IMR-90 (cell line): ENCODE measurements at regions not wholly inside any gene's neighbourhood (a gene's known extent, or its start where the extent isn't known, plus 50 kb on each side); places are given as distances from the start of the nearest gene placed in this dataset.
"Not testable (repeated sequence)": the region's sequence is repeated elsewhere in the genome, so short reads cannot be mapped to it uniquely, and the experiment has no call there.

Experiments
- ATAC-seq: fragments of 200-7000 bp; cut with Tn5 transposase; 2 replicates; pipeline ENCODE4 v1.9.1; 2020; ENCODE audit warnings: low read depth, mild to moderate bottlenecking, moderate library complexity
- BruUV-seq: library from RNA; stranded (reverse); fragments of 400-500 nt; replicated peaks from 2 replicates; lab custom pipeline; 2021; lab: Mats Ljungman, UMichigan
- CTCF ChIA-PET: fragments of 300-600 bp; formaldehyde crosslinking; extraction: SDS; loops from one replicate; lab custom pipeline; 2021; ENCODE audit warnings: antibody characterized with exemption; lab: Yijun Ruan, JAX
- POLR2A ChIA-PET: fragments of 300-600 bp; sonication (Branson Sonifier 250); formaldehyde crosslinking; loops from one replicate; lab custom pipeline; 2022; ENCODE audit warnings: antibody characterized with exemption; ENCODE audit not compliant: unreplicated experiment; lab: Charles Lee
- DNase-seq: peaks from one replicate; pipeline ENCODE4 v3.0.0; 2013
- H2AFZ ChIP-seq: replicated peaks from 2 replicates; pipeline ENCODE3; 2013; ENCODE audit warnings: low read length, mild to moderate bottlenecking; ENCODE audit not compliant: poor library complexity
- H2AK5ac ChIP-seq: 2 replicates; pipeline ENCODE4 v1.6.1; 2013; ENCODE audit warnings: low read depth, low read length, inconsistent platforms
- H2AK9ac ChIP-seq: replicated peaks from 2 replicates; pipeline ENCODE3; 2013; ENCODE audit warnings: mild to moderate bottlenecking, low read depth, low read length, moderate library complexity; ENCODE audit not compliant: poor library complexity
- H2BK120ac ChIP-seq: 2 replicates; pipeline ENCODE4 v1.6.1; 2013; ENCODE audit warnings: low read depth, low read length, inconsistent platforms
- H2BK15ac ChIP-seq: 3 replicates; pipeline ENCODE4 v1.6.1; 2013; ENCODE audit warnings: low read depth, low read length, inconsistent platforms
- H2BK20ac ChIP-seq: 2 replicates; pipeline ENCODE4 v1.6.1; 2013; ENCODE audit warnings: low read depth, mild to moderate bottlenecking, inconsistent platforms, low read length, moderate library complexity
- H2BK5ac ChIP-seq: 2 replicates; pipeline ENCODE4 v1.6.1; 2013; ENCODE audit warnings: mild to moderate bottlenecking, low read depth, low read length, inconsistent platforms; ENCODE audit not compliant: poor library complexity, severe bottlenecking
- H3K14ac ChIP-seq: replicated peaks from 2 replicates; pipeline ENCODE4 v1.6.1; 2013; ENCODE audit warnings: low read depth, low read length, inconsistent platforms
- H3K18ac ChIP-seq: 2 replicates; pipeline ENCODE4 v1.6.1; 2013; ENCODE audit warnings: low read depth, low read length, control low read depth
- H3K23ac ChIP-seq: 2 replicates; pipeline ENCODE4 v1.6.1; 2013; ENCODE audit warnings: low read depth, low read length, inconsistent platforms
- H3K27ac ChIP-seq: 2 replicates; pipeline ENCODE4 v1.5.1; 2013; ENCODE audit warnings: mild to moderate bottlenecking, control low read depth, low read length; ENCODE audit not compliant: insufficient read depth
- H3K27me3 ChIP-seq: 2 replicates; pipeline ENCODE4 v1.6.1; 2013; ENCODE audit warnings: low read length; ENCODE audit not compliant: control insufficient read depth, insufficient read depth
- H3K36me3 ChIP-seq: 2 replicates; pipeline ENCODE4 v1.6.1; 2013; ENCODE audit warnings: low read length, mixed read lengths; ENCODE audit not compliant: control insufficient read depth, insufficient read depth
- H3K4ac ChIP-seq: 2 replicates; pipeline ENCODE4 v1.6.1; 2013; ENCODE audit warnings: low read depth, low read length, inconsistent platforms
- H3K4me1 ChIP-seq: 2 replicates; pipeline ENCODE4 v1.6.1; 2013; ENCODE audit warnings: low read length, mixed read lengths; ENCODE audit not compliant: control insufficient read depth, insufficient read depth
- H3K4me2 ChIP-seq: 2 replicates; pipeline ENCODE4 v1.6.1; 2013; ENCODE audit warnings: low read depth, mild to moderate bottlenecking, control low read depth, low read length, moderate library complexity
- H3K4me3 ChIP-seq: 2 replicates; pipeline ENCODE4 v1.5.1; 2013; ENCODE audit warnings: low read depth, mild to moderate bottlenecking, control low read depth, low read length, moderate library complexity; ENCODE audit not compliant: insufficient read depth
- H3K56ac ChIP-seq: 2 replicates; pipeline ENCODE4 v1.6.1; 2013; ENCODE audit warnings: low read length, inconsistent platforms; ENCODE audit not compliant: insufficient read depth; ENCODE audit errors: extremely low read depth
- H3K79me1 ChIP-seq, 2 experiments: 2 replicates each; pipeline ENCODE4 v1.6.1; 2013; ENCODE audit warnings: low read length in 2 of 2, inconsistent platforms in 1 of 2, low read depth in 1 of 2
- H3K9ac ChIP-seq: 2 replicates; pipeline ENCODE4 v1.6.1; 2013; ENCODE audit warnings: low read depth, low read length, control low read depth
- H3K9me1 ChIP-seq: 2 replicates; pipeline ENCODE4 v1.6.1; 2013; ENCODE audit warnings: low read length, inconsistent platforms; ENCODE audit not compliant: insufficient read depth
- H3K9me3 ChIP-seq: 2 replicates; pipeline ENCODE4 v1.6.1; 2013; ENCODE audit warnings: low read length; ENCODE audit not compliant: control insufficient read depth, insufficient read depth
- H4K20me1 ChIP-seq: 2 replicates; pipeline ENCODE4 v1.6.1; 2013; ENCODE audit warnings: low read length, inconsistent platforms; ENCODE audit not compliant: insufficient read depth
- H4K5ac ChIP-seq: 2 replicates; pipeline ENCODE4 v1.6.1; 2013; ENCODE audit warnings: mild to moderate bottlenecking, low read depth, low read length, control low read depth
- H4K8ac ChIP-seq, 2 experiments: 2 replicates each; pipeline ENCODE4 v1.6.1; 2013; ENCODE audit warnings: low read depth in 2 of 2, low read length in 2 of 2, control low read depth in 1 of 2, inconsistent platforms in 1 of 2
- H4K91ac ChIP-seq: 2 replicates; pipeline ENCODE4 v1.6.1; 2013; ENCODE audit warnings: low read depth, low read length, inconsistent platforms; ENCODE audit not compliant: insufficient read depth
- WGBS, 2 experiments: methylation state at CpG; one replicate each; pipeline versions ENCODE4 v1.1.5 to v1.1.7; 2013; ENCODE audit warnings: missing lambda C conversion rate in 2 of 2; ENCODE audit not compliant: insufficient read length in 1 of 2; ENCODE audit errors: extremely low coverage in 2 of 2; 5-methylcytosine and 5-hydroxymethylcytosine counted together
- dilution Hi-C: fragments of 300-500 bp; cut with HindIII; formaldehyde crosslinking; loops from one replicate; pipeline ENCODE4 v1.14.3; 2018; ENCODE audit warnings: low sequenced_read_pairs; ENCODE audit not compliant: unreplicated experiment
- in situ Hi-C: fragments of 300-500 bp; cut with MboI; formaldehyde crosslinking; loops from 3 replicates; pipeline ENCODE4 v1.14.3; 2019; ENCODE audit warnings: low sequenced_read_pairs, inconsistent platforms, mixed read lengths
- intact Hi-C: fragments of 100-400 bp; cut with micrococcal nuclease; formaldehyde crosslinking; loops from 2 replicates; pipeline ENCODE4 v1.10.0; 2022

- H3K23ac ChIP-seq, in situ Hi-C loops, ATAC-seq, H2AK5ac ChIP-seq, BruUV-seq, H3K4me3 ChIP-seq, H2BK15ac ChIP-seq, CTCF ChIA-PET, intact Hi-C loops, H2AK9ac ChIP-seq, H4K5ac ChIP-seq, H3K27ac ChIP-seq, H3K4me2 ChIP-seq, dilution Hi-C loops, POLR2A ChIA-PET, H3K9ac ChIP-seq, H3K9me1 ChIP-seq, H3K56ac ChIP-seq, H3K9me3 ChIP-seq, H3K27me3 ChIP-seq, H3K14ac ChIP-seq, H3K18ac ChIP-seq, H3K36me3 ChIP-seq, H2BK120ac ChIP-seq, H2BK20ac ChIP-seq, H4K8ac ChIP-seq, H4K91ac ChIP-seq, H3K4ac ChIP-seq, H2BK5ac ChIP-seq, H3K4me1 ChIP-seq, H2AFZ ChIP-seq: not testable (repeated sequence)
- no CpG with 5 or more reads among the region's 5 CpGs for WGBS, 2 experiments
- peaks cover 0 to 46% of the 10 kb centered on the region in 2 experiments; a peak in 3 of 4 replicates for H3K79me1 ChIP-seq
- DNase-seq: peak; percentile 5
- peaks cover 10% of the 10 kb centered on the region; the same call in 1 of the 2 replicates for H4K20me1 ChIP-seq
Measured at GRCh38 chr7:128598946-128599345, 73.1 kb upstream of the GARIN1A start.
